Suprapubic skin (tissue), 4 donors: ENCODE measurements at regions not wholly inside any gene's neighbourhood (a gene's known extent, or its start where the extent isn't known, plus 50 kb on each side); places are given as distances from the start of the nearest gene placed in this dataset.

ENCODE experiments used
- EP300 ChIP-seq: sonication (generic); formaldehyde crosslinking; IDR thresholded peaks from one replicate; pipeline ENCODE4 v1.6.1; 2017; ENCODE audit warnings: antibody characterized with exemption
- POLR2A ChIP-seq, 2 donors: fragments of 450-650 bp; IDR thresholded peaks; one replicate each; pipeline ENCODE4 v1.6.1; 2017; ENCODE audit warnings: antibody characterized with exemption in 2 of 2, mild to moderate bottlenecking in 2 of 2, moderate library complexity in 2 of 2
- POLR2AphosphoS5 ChIP-seq, 3 donors: sonication (generic); formaldehyde crosslinking; IDR thresholded peaks; one replicate each; pipeline ENCODE4 v1.6.1; 2017; ENCODE audit warnings: antibody characterized with exemption in 3 of 3
- TF ChIP-seq, protein P1 (sequence below), 2 donors: fragments of 200-600 bp in 1 of 2; fragments of 450-650 bp in 1 of 2; sonication (generic) in 1 of 2; IDR thresholded peaks; one replicate each; pipeline ENCODE4 v1.5.1; 2016 to 2019; ENCODE audit warnings: antibody characterized with exemption in 2 of 2, mild to moderate bottlenecking in 1 of 2, moderate library complexity in 1 of 2

DNA sequence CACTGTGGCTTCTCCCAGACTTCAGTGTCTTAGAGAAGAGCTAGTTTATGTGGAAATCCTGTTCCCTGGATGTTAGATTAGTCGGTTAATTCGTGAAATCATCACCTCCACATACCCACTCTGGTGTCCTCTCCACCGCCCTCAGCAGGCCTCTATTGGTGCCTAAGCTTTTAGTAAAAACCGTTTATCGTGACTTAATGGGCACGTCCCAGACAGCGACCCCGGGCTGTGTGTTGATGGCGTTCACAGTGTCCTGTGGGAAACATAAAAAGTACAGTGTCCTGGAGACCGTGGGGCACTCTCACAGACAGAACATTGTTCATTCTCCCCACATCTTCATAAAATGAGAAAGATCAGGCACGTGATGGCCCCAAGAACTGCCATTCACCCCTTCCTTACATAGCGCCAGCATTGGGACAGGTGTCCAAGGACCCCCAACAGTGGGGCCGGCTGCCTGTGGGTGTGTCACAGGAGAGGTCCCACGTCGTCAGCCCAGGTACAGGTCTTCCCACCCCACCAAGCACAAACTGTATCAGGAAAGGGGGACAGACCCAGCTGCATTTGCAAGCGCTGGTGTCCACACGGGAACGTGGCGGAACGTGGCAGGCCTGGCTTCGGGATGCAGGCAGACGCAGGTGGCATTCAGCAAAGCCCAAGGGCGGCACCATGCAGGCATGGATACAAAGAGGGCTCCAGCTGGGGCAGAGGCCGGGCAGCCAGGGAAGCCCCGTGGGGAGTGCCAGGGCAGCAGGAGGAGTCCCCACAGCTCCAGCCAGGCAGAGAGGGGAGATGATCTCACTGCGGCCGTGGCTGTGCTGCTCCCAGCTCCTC, 237.7 kb downstream of the DLL1 start:
- TF ChIP-seq POLR2AphosphoS5 (IDR thresholded peaks at IDR 0.05) (no peak), POLR2A (IDR thresholded peaks at IDR 0.05) (no peak), EP300 (no peak)
- TF ChIP-seq, protein P1, sequence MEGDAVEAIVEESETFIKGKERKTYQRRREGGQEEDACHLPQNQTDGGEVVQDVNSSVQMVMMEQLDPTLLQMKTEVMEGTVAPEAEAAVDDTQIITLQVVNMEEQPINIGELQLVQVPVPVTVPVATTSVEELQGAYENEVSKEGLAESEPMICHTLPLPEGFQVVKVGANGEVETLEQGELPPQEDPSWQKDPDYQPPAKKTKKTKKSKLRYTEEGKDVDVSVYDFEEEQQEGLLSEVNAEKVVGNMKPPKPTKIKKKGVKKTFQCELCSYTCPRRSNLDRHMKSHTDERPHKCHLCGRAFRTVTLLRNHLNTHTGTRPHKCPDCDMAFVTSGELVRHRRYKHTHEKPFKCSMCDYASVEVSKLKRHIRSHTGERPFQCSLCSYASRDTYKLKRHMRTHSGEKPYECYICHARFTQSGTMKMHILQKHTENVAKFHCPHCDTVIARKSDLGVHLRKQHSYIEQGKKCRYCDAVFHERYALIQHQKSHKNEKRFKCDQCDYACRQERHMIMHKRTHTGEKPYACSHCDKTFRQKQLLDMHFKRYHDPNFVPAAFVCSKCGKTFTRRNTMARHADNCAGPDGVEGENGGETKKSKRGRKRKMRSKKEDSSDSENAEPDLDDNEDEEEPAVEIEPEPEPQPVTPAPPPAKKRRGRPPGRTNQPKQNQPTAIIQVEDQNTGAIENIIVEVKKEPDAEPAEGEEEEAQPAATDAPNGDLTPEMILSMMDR (IDR thresholded peaks at IDR 0.05), result no peak
